Upper lobe of left lung (tissue), 6 donors: ENCODE measurements at regions not wholly inside any gene's neighbourhood (a gene's known extent, or its start where the extent isn't known, plus 50 kb on each side); places are given as distances from the start of the nearest gene placed in this dataset.

Experiments
- ATAC-seq, 2 donors: fragments of 200-7000 bp; cut with Tn5 transposase; one replicate each; pipeline ENCODE4 v1.9.1; 2022; ENCODE audit warnings: mild to moderate bottlenecking in 2 of 2, moderate library complexity in 2 of 2; ENCODE audit not compliant: low FRiP score in 2 of 2
- DNase-seq, 2 donors: peaks; one replicate each; pipeline ENCODE4 v3.0.0-alpha.2; 2019 to 2020
- H3K27ac ChIP-seq, 4 donors: fragments of 200-600 bp; sonication (generic); one replicate each; pipeline ENCODE4 v1.5.1; 2016 to 2019
- H3K27me3 ChIP-seq, 4 donors: fragments of 200-600 bp; sonication (generic); one replicate each; pipeline ENCODE4 v1.5.1; 2017 to 2019
- H3K36me3 ChIP-seq, 4 donors: fragments of 200-600 bp; sonication (generic); one replicate each; pipeline ENCODE4 v1.5.1; 2016 to 2019
- H3K4me1 ChIP-seq, 4 donors: fragments of 200-600 bp; sonication (generic); one replicate each; pipeline ENCODE4 v1.5.1; 2018 to 2019
- H3K4me3 ChIP-seq, 4 donors: fragments of 200-600 bp; sonication (generic); one replicate each; pipeline ENCODE4 v1.5.1; 2017 to 2019; ENCODE audit warnings: mild to moderate bottlenecking in 2 of 4, moderate library complexity in 1 of 4
- H3K9me3 ChIP-seq, 4 donors: fragments of 200-600 bp; sonication (generic); one replicate each; pipeline ENCODE4 v1.5.1; 2018 to 2019
- EP300 ChIP-seq, 4 donors: sonication (generic); formaldehyde crosslinking; IDR thresholded peaks; one replicate each; pipeline ENCODE4 v1.5.1; 2017; ENCODE audit warnings: antibody characterized with exemption in 4 of 4, control low read depth in 2 of 4
- POLR2A ChIP-seq, 4 donors: fragments of 450-650 bp; IDR thresholded peaks; one replicate each; pipeline ENCODE4 v1.5.1; 2016 to 2017; ENCODE audit warnings: antibody characterized with exemption in 4 of 4, mild to moderate bottlenecking in 2 of 4
- POLR2AphosphoS5 ChIP-seq, 2 donors: sonication (generic); formaldehyde crosslinking; IDR thresholded peaks; one replicate each; pipeline ENCODE4 v1.5.1; 2017; ENCODE audit warnings: antibody characterized with exemption in 2 of 2
- WGBS, 2 donors: methylation state at CpG; one replicate each; pipeline ENCODE4 v1.1.5; 2017 to 2018; 5-methylcytosine and 5-hydroxymethylcytosine counted together
- TF ChIP-seq, protein P1 (sequence below), 6 experiments: fragments of 450-650 bp in 4 of 6; fragments of 200-600 bp in 2 of 6; sonication (generic) in 2 of 6; IDR thresholded peaks; one replicate each; pipeline ENCODE4 v1.5.1; 2016 to 2019; ENCODE audit warnings: antibody characterized with exemption in 6 of 6
- donor health status: DM: no; HTN: no; CAD: no; lungs with moderate emphysema.
- donor health status: DM: no; HTN: yes; CAD: no; lungs with severe emphysema.

DNA sequence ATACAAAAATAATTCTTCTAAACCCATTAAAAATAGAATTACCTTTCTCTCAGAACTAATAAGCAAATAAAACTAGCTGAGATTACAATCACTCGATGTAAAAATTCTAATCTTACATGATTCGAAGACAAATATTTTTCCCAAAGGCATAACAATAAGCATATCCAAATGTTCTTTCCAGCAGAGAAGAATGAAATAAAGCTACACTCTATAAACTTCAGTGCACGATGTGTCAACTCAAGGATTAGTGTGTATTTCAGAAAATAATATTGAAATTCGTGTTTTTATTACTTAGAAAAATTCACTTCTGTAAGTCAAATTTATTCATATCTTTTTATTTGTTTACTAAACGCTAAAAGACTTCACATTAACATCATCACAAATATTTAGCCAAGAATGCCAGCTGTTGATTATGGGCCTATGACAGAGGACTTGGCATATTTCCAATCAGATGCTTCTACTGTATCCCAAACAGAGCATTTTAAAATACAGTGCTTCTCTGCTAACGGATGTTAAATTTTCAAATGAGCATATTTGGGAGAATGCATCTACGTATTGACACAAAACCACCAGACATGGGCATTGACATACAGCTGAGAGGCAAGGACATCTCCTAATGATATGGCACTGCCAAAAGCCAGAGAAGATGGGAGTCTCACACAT, 54.7 kb upstream of the PDE7B start:
- no peak for ATAC-seq

DNA sequence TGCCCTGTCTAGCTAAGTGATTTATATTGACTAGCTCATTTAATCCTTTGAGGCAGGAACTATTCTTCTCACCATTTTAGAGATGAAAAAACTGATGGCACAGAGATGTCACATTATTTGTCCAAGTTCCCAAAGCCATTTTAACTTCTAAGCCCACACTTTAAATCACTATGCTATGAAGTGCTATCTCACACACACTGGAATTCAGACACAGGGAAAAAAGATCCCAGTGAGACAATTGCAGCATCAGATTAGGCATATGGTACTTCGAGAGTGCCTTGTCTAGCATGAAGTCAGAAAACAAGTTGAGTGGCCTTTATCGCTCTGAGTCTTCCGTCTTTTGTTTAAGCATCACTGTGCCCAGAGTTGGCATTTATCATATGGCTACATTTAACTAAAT, 54.1 kb upstream of the PDE7B start:
- H3K27me3 ChIP-seq, result no peaks in the 10 kb centered on the region
- no peak overlapping the region for H3K4me3 ChIP-seq
- no peak for ATAC-seq
- H3K9me3 ChIP-seq, result no peaks in the 10 kb centered on the region
- DNase-seq, result no peak
- H3K36me3 ChIP-seq, result no peaks in the 10 kb centered on the region
- WGBS, 2 donors, result 77 to 91% methylated on average over 3 of the region's 3 CpGs
- H3K27ac ChIP-seq, result no peak overlapping the region
- H3K4me1 ChIP-seq, result no peaks in the 10 kb centered on the region
- TF ChIP-seq, protein P1, sequence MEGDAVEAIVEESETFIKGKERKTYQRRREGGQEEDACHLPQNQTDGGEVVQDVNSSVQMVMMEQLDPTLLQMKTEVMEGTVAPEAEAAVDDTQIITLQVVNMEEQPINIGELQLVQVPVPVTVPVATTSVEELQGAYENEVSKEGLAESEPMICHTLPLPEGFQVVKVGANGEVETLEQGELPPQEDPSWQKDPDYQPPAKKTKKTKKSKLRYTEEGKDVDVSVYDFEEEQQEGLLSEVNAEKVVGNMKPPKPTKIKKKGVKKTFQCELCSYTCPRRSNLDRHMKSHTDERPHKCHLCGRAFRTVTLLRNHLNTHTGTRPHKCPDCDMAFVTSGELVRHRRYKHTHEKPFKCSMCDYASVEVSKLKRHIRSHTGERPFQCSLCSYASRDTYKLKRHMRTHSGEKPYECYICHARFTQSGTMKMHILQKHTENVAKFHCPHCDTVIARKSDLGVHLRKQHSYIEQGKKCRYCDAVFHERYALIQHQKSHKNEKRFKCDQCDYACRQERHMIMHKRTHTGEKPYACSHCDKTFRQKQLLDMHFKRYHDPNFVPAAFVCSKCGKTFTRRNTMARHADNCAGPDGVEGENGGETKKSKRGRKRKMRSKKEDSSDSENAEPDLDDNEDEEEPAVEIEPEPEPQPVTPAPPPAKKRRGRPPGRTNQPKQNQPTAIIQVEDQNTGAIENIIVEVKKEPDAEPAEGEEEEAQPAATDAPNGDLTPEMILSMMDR (IDR thresholded peaks at IDR 0.05), result no peak
- TF ChIP-seq POLR2AphosphoS5 (IDR thresholded peaks at IDR 0.05) (no peak), POLR2A (IDR thresholded peaks at IDR 0.05) (no peak), EP300 (IDR thresholded peaks at IDR 0.05) (no peak)

More for the DNA sequence above, 54.7 kb upstream of the PDE7B start:
- Histone ChIP-seq H3K9me3 (no peaks in the 10 kb centered on the region), H3K27ac (no peak overlapping the region), H3K4me1 (no peaks in the 10 kb centered on the region), H3K4me3 (no peak overlapping the region), H3K27me3 (no peaks in the 10 kb centered on the region), H3K36me3 (no peaks in the 10 kb centered on the region)
- 66 to 82% methylated on average over 7 of the region's 7 CpGs for WGBS, 2 donors
- TF ChIP-seq, protein P1 (IDR thresholded peaks at IDR 0.05), result no peak
- no peak for DNase-seq

DNA sequence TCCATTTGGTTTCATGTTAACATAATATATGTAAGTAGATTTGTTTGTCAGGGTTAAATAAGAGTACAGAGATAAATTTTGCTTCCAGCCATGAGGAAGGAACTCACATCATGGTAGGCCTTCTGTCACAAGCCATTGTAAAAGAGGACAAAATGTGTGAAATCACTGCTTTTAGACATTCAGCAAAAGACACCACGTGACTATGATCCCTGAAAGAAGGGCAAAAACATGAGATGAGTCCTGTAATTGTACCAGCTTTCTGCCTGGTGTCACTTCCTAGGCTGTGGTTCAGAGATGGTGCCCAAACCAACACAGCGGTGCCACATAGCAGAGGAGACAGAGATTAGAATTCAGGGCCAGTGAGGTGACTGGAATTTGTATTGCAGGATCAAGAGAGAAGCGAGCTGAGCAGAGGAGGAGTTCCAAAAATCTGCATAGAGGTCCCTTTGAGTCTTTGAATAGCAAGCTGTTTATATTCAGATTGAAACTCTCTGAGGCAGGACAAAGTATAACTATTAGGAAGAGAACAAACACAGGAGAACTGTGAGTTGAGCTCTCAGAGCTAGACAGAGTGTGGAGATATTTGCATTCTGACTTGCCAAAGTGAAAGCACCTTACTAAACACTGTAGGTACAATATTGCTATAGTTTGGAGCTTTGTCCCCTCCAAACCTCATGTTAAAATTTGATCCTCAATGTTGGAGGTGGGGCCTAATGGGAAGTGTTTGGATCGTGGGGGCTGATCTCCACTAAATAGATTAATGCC, 52.6 kb upstream of the PDE7B start:
- Histone ChIP-seq H3K4me3 (no peak overlapping the region), H3K27ac (no peak overlapping the region), H3K4me1 (no peaks in the 10 kb centered on the region), H3K9me3 (no peaks in the 10 kb centered on the region), H3K36me3 (no peaks in the 10 kb centered on the region), H3K27me3 (no peaks in the 10 kb centered on the region)
- no peak for DNase-seq
- 72 to 80% methylated on average over 4 of the region's 4 CpGs for WGBS, 2 donors
- ATAC-seq, result no peak
- TF ChIP-seq, protein P1 (IDR thresholded peaks at IDR 0.05), result no peak
- TF ChIP-seq POLR2AphosphoS5 (IDR thresholded peaks at IDR 0.05), result no peak
